ENCODE measurements at regions not wholly inside any gene's neighbourhood (a gene's known extent, or its start where the extent isn't known, plus 50 kb on each side); places are given as distances from the start of the nearest gene placed in this dataset.

DNA sequence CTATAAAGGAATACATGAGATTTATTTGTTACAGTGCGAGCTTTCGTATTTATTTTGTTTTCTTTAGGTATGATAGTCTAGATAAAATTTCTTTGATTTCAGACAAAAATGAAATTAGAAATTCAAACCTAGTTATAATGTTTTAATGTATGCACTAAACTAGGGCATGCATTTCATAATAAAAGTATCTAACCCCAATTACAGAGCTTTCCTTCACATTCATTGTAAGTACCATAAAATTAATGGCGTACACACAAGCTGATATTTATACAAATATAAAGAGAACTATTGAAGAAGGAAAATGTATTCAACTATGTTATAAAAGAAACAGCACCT, 120.2 kb downstream of the GXYLT1 start:
- TF ChIP-seq, protein P1, sequence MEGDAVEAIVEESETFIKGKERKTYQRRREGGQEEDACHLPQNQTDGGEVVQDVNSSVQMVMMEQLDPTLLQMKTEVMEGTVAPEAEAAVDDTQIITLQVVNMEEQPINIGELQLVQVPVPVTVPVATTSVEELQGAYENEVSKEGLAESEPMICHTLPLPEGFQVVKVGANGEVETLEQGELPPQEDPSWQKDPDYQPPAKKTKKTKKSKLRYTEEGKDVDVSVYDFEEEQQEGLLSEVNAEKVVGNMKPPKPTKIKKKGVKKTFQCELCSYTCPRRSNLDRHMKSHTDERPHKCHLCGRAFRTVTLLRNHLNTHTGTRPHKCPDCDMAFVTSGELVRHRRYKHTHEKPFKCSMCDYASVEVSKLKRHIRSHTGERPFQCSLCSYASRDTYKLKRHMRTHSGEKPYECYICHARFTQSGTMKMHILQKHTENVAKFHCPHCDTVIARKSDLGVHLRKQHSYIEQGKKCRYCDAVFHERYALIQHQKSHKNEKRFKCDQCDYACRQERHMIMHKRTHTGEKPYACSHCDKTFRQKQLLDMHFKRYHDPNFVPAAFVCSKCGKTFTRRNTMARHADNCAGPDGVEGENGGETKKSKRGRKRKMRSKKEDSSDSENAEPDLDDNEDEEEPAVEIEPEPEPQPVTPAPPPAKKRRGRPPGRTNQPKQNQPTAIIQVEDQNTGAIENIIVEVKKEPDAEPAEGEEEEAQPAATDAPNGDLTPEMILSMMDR (IDR thresholded peaks at IDR 0.05) = no peak
- TF ChIP-seq POLR2A (IDR thresholded peaks at IDR 0.05) = no peak
